GM12892 (cell line): ENCODE measurements at regions not wholly inside any gene's neighbourhood (a gene's known extent, or its start where the extent isn't known, plus 50 kb on each side); places are given as distances from the start of the nearest gene placed in this dataset.

Experiments
- POLR2A ChIP-seq: IDR thresholded peaks from 2 replicates; pipeline ENCODE4 v1.6.1; 2011; ENCODE audit warnings: low read depth, low read length, control low read depth
- POLR2AphosphoS5 ChIP-seq: IDR thresholded peaks from 2 replicates; pipeline ENCODE4 v1.6.1; 2011; ENCODE audit warnings: low read depth, low read length, control low read depth
- TAF1 ChIP-seq: IDR thresholded peaks from 2 replicates; pipeline ENCODE4 v1.6.1; 2011; ENCODE audit warnings: low read depth, mild to moderate bottlenecking, control low read depth, low read length, borderline replicate concordance

DNA sequence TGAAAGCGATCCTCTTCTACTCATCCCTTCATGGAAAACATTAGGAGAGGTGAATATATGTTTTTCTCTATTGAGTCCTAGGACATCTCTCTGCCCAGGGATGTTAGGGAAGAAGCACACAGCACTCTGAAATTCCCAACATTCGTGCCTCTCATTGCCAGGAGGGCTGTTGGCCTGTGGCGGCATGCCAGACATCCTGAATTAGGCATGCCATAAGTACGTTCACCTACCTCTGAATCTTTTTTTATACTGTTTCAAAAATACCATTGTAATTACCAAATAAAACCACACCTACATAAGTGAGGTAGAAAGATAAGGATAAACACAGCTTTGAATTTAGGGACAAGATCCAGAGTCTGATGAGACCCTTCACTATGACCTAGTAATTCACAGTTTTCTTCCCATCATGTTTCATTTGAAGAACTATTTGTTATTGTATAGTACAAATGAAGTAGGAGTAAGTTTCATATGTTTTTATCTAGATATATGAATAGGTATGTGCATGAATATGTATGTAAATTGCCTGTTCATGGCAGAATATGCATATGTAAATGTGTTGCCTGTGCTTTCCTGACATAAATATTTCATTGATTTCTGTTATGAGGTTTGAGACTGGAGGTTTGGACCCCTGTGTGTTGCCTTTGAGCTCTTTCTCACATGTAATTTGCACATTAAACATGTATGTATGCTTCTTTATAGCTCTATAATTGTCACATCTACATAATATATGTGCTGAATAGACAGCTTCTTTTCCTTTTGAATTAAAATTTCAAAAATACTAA lies 66.6 kb upstream of the STAM2 start:
- no peak for TF ChIP-seq POLR2AphosphoS5
- TF ChIP-seq POLR2A, result no peak
- TF ChIP-seq TAF1, result no peak
